ENCODE measurements at regions not wholly inside any gene's neighbourhood (a gene's known extent, or its start where the extent isn't known, plus 50 kb on each side); places are given as distances from the start of the nearest gene placed in this dataset.

DNA sequence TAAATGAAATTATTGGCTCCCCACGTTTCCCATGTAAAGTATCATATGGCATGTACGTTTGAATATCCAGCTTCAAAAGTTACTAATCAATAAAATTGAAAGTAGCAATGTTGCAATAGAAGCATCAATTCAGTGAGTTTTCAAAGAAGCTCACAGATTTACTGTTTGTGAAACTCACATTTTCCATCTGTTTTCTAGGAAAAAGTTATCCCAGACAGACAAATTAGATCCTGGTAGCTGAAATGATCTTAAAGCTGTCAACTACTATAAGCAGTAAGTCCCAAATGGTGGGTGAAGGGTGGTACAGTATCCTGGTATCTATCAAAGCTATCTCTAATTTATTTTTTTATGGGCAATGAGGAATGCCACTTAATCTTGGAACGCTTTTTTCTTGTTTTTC, 60.7 kb upstream of the MXRA5 start:
- ChIA-PET CTCF (no interaction called here), POLR2A (no interaction called here)
- no peak for DNase-seq (ENCODE audit: low read depth, low spot score)
- TF ChIP-seq, protein P1, sequence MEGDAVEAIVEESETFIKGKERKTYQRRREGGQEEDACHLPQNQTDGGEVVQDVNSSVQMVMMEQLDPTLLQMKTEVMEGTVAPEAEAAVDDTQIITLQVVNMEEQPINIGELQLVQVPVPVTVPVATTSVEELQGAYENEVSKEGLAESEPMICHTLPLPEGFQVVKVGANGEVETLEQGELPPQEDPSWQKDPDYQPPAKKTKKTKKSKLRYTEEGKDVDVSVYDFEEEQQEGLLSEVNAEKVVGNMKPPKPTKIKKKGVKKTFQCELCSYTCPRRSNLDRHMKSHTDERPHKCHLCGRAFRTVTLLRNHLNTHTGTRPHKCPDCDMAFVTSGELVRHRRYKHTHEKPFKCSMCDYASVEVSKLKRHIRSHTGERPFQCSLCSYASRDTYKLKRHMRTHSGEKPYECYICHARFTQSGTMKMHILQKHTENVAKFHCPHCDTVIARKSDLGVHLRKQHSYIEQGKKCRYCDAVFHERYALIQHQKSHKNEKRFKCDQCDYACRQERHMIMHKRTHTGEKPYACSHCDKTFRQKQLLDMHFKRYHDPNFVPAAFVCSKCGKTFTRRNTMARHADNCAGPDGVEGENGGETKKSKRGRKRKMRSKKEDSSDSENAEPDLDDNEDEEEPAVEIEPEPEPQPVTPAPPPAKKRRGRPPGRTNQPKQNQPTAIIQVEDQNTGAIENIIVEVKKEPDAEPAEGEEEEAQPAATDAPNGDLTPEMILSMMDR (IDR thresholded peaks at IDR 0.05; ENCODE audit: insufficient read depth, low read length, missing control alignments), result no peak
- H3K4me3 ChIP-seq (ENCODE audit: low read depth, low read length), result no peak overlapping the region

DNA sequence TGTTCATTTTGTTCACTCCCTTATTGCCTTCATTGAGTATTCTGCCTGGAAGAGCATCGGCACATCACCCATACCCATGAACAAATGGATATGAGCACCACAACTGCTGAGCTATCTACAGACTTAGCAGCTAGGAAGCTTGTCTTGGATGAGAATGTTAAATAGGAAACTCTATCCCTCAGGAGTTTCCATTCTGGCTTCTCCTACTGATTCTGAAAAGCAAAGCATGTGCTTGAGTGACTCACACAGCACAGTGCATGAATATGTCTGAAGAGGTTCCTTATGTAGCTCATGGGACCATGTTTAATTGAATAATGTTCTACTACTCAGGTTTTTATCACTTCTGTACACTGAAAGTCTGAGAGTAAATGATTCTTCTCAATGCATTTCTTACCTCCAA, 57.3 kb upstream of the MXRA5 start:
- POLR2A ChIA-PET, result no interaction called here
- CTCF ChIA-PET, result no interaction called here
- TF ChIP-seq, protein P1 (IDR thresholded peaks at IDR 0.05; ENCODE audit: insufficient read depth, low read length, missing control alignments), result no peak

More for the DNA sequence above, 57.3 kb upstream of the MXRA5 start:
- H3K4me3 ChIP-seq (ENCODE audit: low read depth, low read length), result no peak overlapping the region
- no peak for DNase-seq (ENCODE audit: low read depth, low spot score)
